Liver (tissue), 7 donors: ENCODE measurements at regions not wholly inside any gene's neighbourhood (a gene's known extent, or its start where the extent isn't known, plus 50 kb on each side); places are given as distances from the start of the nearest gene placed in this dataset.

ENCODE experiments used
- DNase-seq: peaks from one replicate; pipeline ENCODE4 v3.0.0-alpha.2; 2017; ENCODE audit warnings: low spot score
- H3K27ac ChIP-seq, 2 donors: one replicate each; pipeline ENCODE4 v1.7.0; 2013; ENCODE audit warnings: inconsistent platforms in 2 of 2, low read length in 2 of 2, control low read depth in 1 of 2, low read depth in 1 of 2, mild to moderate bottlenecking in 1 of 2
- H3K27me3 ChIP-seq, 4 donors: one replicate each; pipeline versions ENCODE4 v1.6.1 to v1.7.0; 2013; ENCODE audit warnings: low read length in 3 of 4, inconsistent platforms in 1 of 4, mild to moderate bottlenecking in 1 of 4, moderate library complexity in 1 of 4; ENCODE audit not compliant: control insufficient read depth in 4 of 4, insufficient read depth in 4 of 4
- H3K36me3 ChIP-seq, 4 donors: one replicate each; pipeline versions ENCODE4 v1.6.1 to v1.7.0; 2013; ENCODE audit warnings: low read length in 3 of 4, mild to moderate bottlenecking in 3 of 4, low read depth in 1 of 4, moderate library complexity in 1 of 4; ENCODE audit not compliant: control insufficient read depth in 4 of 4, insufficient read depth in 3 of 4
- H3K4me1 ChIP-seq, 4 donors: one replicate each; pipeline versions ENCODE4 v1.6.1 to v1.7.0; 2013; ENCODE audit warnings: low read length in 3 of 4, mild to moderate bottlenecking in 3 of 4, moderate library complexity in 1 of 4; ENCODE audit not compliant: control insufficient read depth in 4 of 4, insufficient read depth in 4 of 4
- H3K4me3 ChIP-seq, 3 donors: one replicate each; pipeline versions ENCODE4 v1.6.1 to v1.7.0; 2013; ENCODE audit warnings: low read length in 3 of 3, control low read depth in 1 of 3, low read depth in 1 of 3, mild to moderate bottlenecking in 1 of 3
- H3K9ac ChIP-seq, 2 donors: one replicate each; pipeline ENCODE4 v1.7.0; 2013; ENCODE audit warnings: low read length in 2 of 2, mild to moderate bottlenecking in 2 of 2, moderate library complexity in 2 of 2, control low read depth in 1 of 2, low read depth in 1 of 2
- H3K9me3 ChIP-seq, 4 donors: one replicate each; pipeline versions ENCODE4 v1.6.1 to v1.7.0; 2013; ENCODE audit warnings: low read length in 3 of 4; ENCODE audit not compliant: control insufficient read depth in 4 of 4
- ATF3 ChIP-seq: IDR thresholded peaks from 2 replicates; pipeline ENCODE4 v1.6.1; 2016; ENCODE audit warnings: antibody characterized with exemption
- EGR1 ChIP-seq, 2 donors: IDR thresholded peaks; 2 replicates each; pipeline ENCODE4 v1.6.1; 2016 to 2018; ENCODE audit warnings: antibody characterized with exemption in 2 of 2, low read depth in 2 of 2
- FOXA1 ChIP-seq: IDR thresholded peaks from 2 replicates; pipeline ENCODE4 v1.6.1; 2016; ENCODE audit warnings: antibody characterized with exemption
- GABPA ChIP-seq, 2 donors: IDR thresholded peaks in 1 of 2; conservative IDR thresholded peaks in 1 of 2; 2 replicates each; pipeline ENCODE4 v1.6.1; 2016; ENCODE audit warnings: antibody characterized with exemption in 2 of 2, mild to moderate bottlenecking in 1 of 2, moderate library complexity in 1 of 2
- HNF4A ChIP-seq, 2 donors: conservative IDR thresholded peaks; 2 replicates each; pipeline ENCODE4 v1.6.1; 2016; ENCODE audit warnings: antibody characterized with exemption in 2 of 2, mild to moderate bottlenecking in 2 of 2
- HNF4G ChIP-seq: IDR thresholded peaks from 2 replicates; pipeline ENCODE4 v1.6.1; 2016; ENCODE audit warnings: antibody characterized with exemption
- JUND ChIP-seq, 2 donors: IDR thresholded peaks; 2 replicates each; pipeline ENCODE4 v1.6.1; 2016; ENCODE audit warnings: antibody characterized with exemption in 2 of 2
- RAD21 ChIP-seq, 2 donors: IDR thresholded peaks; 2 replicates each; pipeline ENCODE4 v1.6.1; 2016; ENCODE audit warnings: antibody characterized with exemption in 2 of 2, mild to moderate bottlenecking in 2 of 2
- REST ChIP-seq: IDR thresholded peaks from 2 replicates; pipeline ENCODE4 v1.6.1; 2016; ENCODE audit warnings: antibody characterized with exemption, mild to moderate bottlenecking
- RXRA ChIP-seq, 2 donors: IDR thresholded peaks; 2 replicates each; pipeline ENCODE4 v1.6.1; 2017 to 2018; ENCODE audit warnings: antibody characterized with exemption in 2 of 2, mild to moderate bottlenecking in 1 of 2
- SP1 ChIP-seq: IDR thresholded peaks from 2 replicates; pipeline ENCODE4 v1.6.1; 2018; ENCODE audit warnings: antibody characterized with exemption, mild to moderate bottlenecking
- YY1 ChIP-seq: IDR thresholded peaks from 2 replicates; pipeline ENCODE4 v1.6.1; 2016; ENCODE audit warnings: antibody characterized with exemption, mild to moderate bottlenecking
- ZBTB33 ChIP-seq: IDR thresholded peaks from 2 replicates; pipeline ENCODE4 v1.6.1; 2016; ENCODE audit warnings: antibody characterized with exemption
- WGBS: extraction: QIAGEN DNeasy Blood & Tissue Kit; methylation state at CpG from one replicate; pipeline ENCODE4 v1.1.7; 2013; 5-methylcytosine and 5-hydroxymethylcytosine counted together
- TF ChIP-seq, protein P1 (sequence below): IDR thresholded peaks from 2 replicates; pipeline ENCODE4 v1.6.1; 2016; ENCODE audit warnings: antibody characterized with exemption
- donor health status: healthy.
- donor health status: healthy.
- donor health status: healthy.
- donor health status: healthy.

DNA sequence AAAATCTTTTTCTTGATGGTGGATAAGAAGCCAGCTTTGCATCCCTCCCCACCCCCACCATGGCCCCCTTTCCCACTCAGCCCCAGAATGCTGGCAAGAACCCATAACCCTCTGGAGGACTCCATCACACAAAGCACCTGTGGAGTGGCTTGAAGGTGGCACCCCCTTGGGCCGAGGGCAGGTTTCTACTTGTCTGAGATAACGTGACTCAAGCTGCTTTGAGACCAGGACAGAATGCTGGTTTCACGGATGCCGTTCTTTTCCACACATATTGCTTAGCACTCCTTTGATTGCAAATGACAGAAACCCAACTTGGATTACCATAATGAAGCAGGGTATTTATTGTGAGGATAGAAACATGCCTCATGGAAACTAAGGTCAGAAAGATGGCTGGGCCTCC is 82.2 kb downstream of the LACC1 start:
- H3K9me3 ChIP-seq: no peaks in the 10 kb centered on the region
- no peak overlapping the region for H3K27ac ChIP-seq
- no peaks in the 10 kb centered on the region for H3K27me3 ChIP-seq
- DNase-seq: no peak
- no peak overlapping the region for H3K9ac ChIP-seq
- H3K4me3 ChIP-seq: no peak overlapping the region
- no peaks in the 10 kb centered on the region for H3K36me3 ChIP-seq
- H3K4me1 ChIP-seq: no peaks in the 10 kb centered on the region
- 93% methylated on average over 4 of the region's 4 CpGs for WGBS
- no peak for TF ChIP-seq RAD21 (IDR thresholded peaks at IDR 0.05)

- Histone ChIP-seq H3K27ac (no peak overlapping the region), H3K9me3 (no peaks in the 10 kb centered on the region), H3K9ac (no peak overlapping the region), H3K27me3 (no peaks in the 10 kb centered on the region), H3K4me1 (no peaks in the 10 kb centered on the region), H3K36me3 (no peaks in the 10 kb centered on the region), H3K4me3 (no peak overlapping the region)
- no peak for TF ChIP-seq ATF3
- no peak for TF ChIP-seq ZBTB33
- no peak for TF ChIP-seq FOXA1
- no peak for TF ChIP-seq GABPA (IDR thresholded peaks at IDR 0.05 in 1 of 2, conservative IDR thresholded peaks at IDR 0.05 in 1 of 2)
- no peak for TF ChIP-seq HNF4G
- no peak for TF ChIP-seq EGR1 (IDR thresholded peaks at IDR 0.05; ENCODE audit: low read depth in 2 of 2)
- no peak for TF ChIP-seq JUND (IDR thresholded peaks at IDR 0.05)
- TF ChIP-seq REST: no peak
- TF ChIP-seq HNF4A (conservative IDR thresholded peaks at IDR 0.05): no peak
- no peak for TF ChIP-seq YY1
- 90% methylated on average over 4 of the region's 4 CpGs for WGBS
- DNase-seq: no peak
These were observed 84.0 kb downstream of the LACC1 start for GRCh38 chr13:43963726-43964125.

GRCh38 chr13:43964698-43965458 is 85.2 kb downstream of the LACC1 start:
- H3K27ac ChIP-seq: no peak overlapping the region
- H3K9me3 ChIP-seq: no peaks in the 10 kb centered on the region
- TF ChIP-seq GABPA (IDR thresholded peaks at IDR 0.05 in 1 of 2, conservative IDR thresholded peaks at IDR 0.05 in 1 of 2) (no peak), FOXA1 (no peak), ZBTB33 (no peak), SP1 (no peak), REST (no peak), RXRA (IDR thresholded peaks at IDR 0.05) (no peak), EGR1 (IDR thresholded peaks at IDR 0.05; ENCODE audit: low read depth in 2 of 2) (no peak), HNF4A (conservative IDR thresholded peaks at IDR 0.05) (no peak)
- TF ChIP-seq, protein P1, sequence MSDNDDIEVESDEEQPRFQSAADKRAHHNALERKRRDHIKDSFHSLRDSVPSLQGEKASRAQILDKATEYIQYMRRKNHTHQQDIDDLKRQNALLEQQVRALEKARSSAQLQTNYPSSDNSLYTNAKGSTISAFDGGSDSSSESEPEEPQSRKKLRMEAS: no peak
- no peak for DNase-seq
- H3K9ac ChIP-seq: no peak overlapping the region
- H3K4me1 ChIP-seq: no peaks in the 10 kb centered on the region
- H3K36me3 ChIP-seq: no peaks in the 10 kb centered on the region
- WGBS: 95% methylated on average over 2 of the region's 2 CpGs
- no peak overlapping the region for H3K4me3 ChIP-seq
- no peaks in the 10 kb centered on the region for H3K27me3 ChIP-seq
